Eye (tissue), 1 donor: ENCODE measurements at regions not wholly inside any gene's neighbourhood (a gene's known extent, or its start where the extent isn't known, plus 50 kb on each side); places are given as distances from the start of the nearest gene placed in this dataset.

Source experiments
- DNase-seq: peaks from one replicate; pipeline ENCODE4 v3.0.0-alpha.2; 2015

GRCh38 chr19:32264568-32264967, 80.8 kb upstream of the ZNF507 start:
- no peak for DNase-seq

- no peak for DNase-seq
Observed at GRCh38 chr19:32265995-32266394, 79.4 kb upstream of the ZNF507 start.

GRCh38 chr19:32266460-32266859, 79.0 kb upstream of the ZNF507 start:
- no peak for DNase-seq

GRCh38 chr19:32268381-32268780, 77.0 kb upstream of the ZNF507 start:
- no peak for DNase-seq

- no peak for DNase-seq
Observed at GRCh38 chr19:32269831-32270230, 75.6 kb upstream of the ZNF507 start.

GRCh38 chr19:32273483-32273882, 71.9 kb upstream of the ZNF507 start:
- DNase-seq = no peak

- no peak for DNase-seq
Observed at GRCh38 chr19:32287086-32287485, 58.3 kb upstream of the ZNF507 start.

- peak; percentile 72 for DNase-seq
Observed at GRCh38 chr19:32287811-32288227, 57.6 kb upstream of the ZNF507 start.

- no peak for DNase-seq
Observed at GRCh38 chr19:32289566-32290210, 55.7 kb upstream of the ZNF507 start.

GRCh38 chr19:32291876-32292275, 53.5 kb upstream of the ZNF507 start:
- DNase-seq = no peak

GRCh38 chr19:32294871-32295438, 50.5 kb upstream of the ZNF507 start:
- no peak for DNase-seq
